Endothelial cell of umbilical vein (primary cell): ENCODE measurements at regions not wholly inside any gene's neighbourhood (a gene's known extent, or its start where the extent isn't known, plus 50 kb on each side); places are given as distances from the start of the nearest gene placed in this dataset.

ENCODE experiments used
- BruUV-seq: library from RNA; stranded (reverse); fragments of 400-500 nt; replicated peaks from 2 replicates; lab custom pipeline; 2021; lab: Mats Ljungman, UMichigan
- CTCF ChIA-PET: fragments of 300-600, 350-600 bp; sonication (Branson Sonifier 250); formaldehyde crosslinking; loops from one replicate; lab custom pipeline; 2021; ENCODE audit warnings: antibody characterized with exemption, inconsistent platforms; lab: Charles Lee
- POLR2A ChIA-PET: fragments of 300-600, 350-600 bp; sonication (Branson Sonifier 250); formaldehyde crosslinking; loops from one replicate; lab custom pipeline; 2021; ENCODE audit warnings: antibody characterized with exemption, inconsistent platforms; lab: Charles Lee
- DNase-seq: peaks from one replicate; pipeline ENCODE4 v3.0.0-alpha.2; 2011; ENCODE audit warnings: low read depth, low spot score
- FAIRE-seq: peaks from 2 replicates; lab custom pipeline; 2011; peaks lifted over from hg19 to GRCh38; lab: Jason Lieb, UNC
- H2AFZ ChIP-seq: 2 replicates; pipeline ENCODE4 v1.6.0; 2012; ENCODE audit warnings: low read depth, low read length, control low read depth, inconsistent platforms
- H3K27ac ChIP-seq: 2 replicates; pipeline ENCODE4 v1.5.1; 2011; ENCODE audit warnings: low read depth, mild to moderate bottlenecking, control low read depth, low read length, moderate library complexity; ENCODE audit not compliant: insufficient read depth
- H3K27me3 ChIP-seq, 2 experiments: 2 replicates each; pipeline versions ENCODE4 v1.6.0 to v1.6.1; 2011; ENCODE audit warnings: low read length in 2 of 2, mixed read lengths in 1 of 2; ENCODE audit not compliant: control insufficient read depth in 2 of 2, insufficient read depth in 2 of 2
- H3K36me3 ChIP-seq, 2 experiments: 2 replicates in 1 of 2; 3 replicates in 1 of 2; pipeline ENCODE4 v1.5.1; 2011; ENCODE audit warnings: low read length in 2 of 2, mild to moderate bottlenecking in 1 of 2, moderate library complexity in 1 of 2; ENCODE audit not compliant: control insufficient read depth in 2 of 2, insufficient read depth in 2 of 2; ENCODE audit errors: extremely low read depth in 1 of 2
- H3K4me1 ChIP-seq: 3 replicates; pipeline ENCODE4 v1.5.1; 2011; ENCODE audit warnings: mild to moderate bottlenecking, low read length; ENCODE audit not compliant: control insufficient read depth, insufficient read depth; ENCODE audit errors: extremely low read depth
- H3K4me2 ChIP-seq: 2 replicates; pipeline ENCODE4 v1.6.1; 2011; ENCODE audit warnings: low read length, control low read depth, mixed read lengths; ENCODE audit not compliant: insufficient read depth
- H3K4me3 ChIP-seq, 3 experiments: fragments of 200-600 bp in 1 of 3; sonication (generic), shearing (Covaris generic) in 1 of 3; replicated peaks in 1 of 3; 2 replicates each; pipeline ENCODE4 v1.5.1; 2011 to 2016; ENCODE audit warnings: control low read depth in 3 of 3, low read length in 3 of 3, mild to moderate bottlenecking in 2 of 3, inconsistent platforms in 1 of 3, low read depth in 1 of 3, moderate library complexity in 1 of 3; ENCODE audit not compliant: insufficient read depth in 1 of 3
- H3K79me2 ChIP-seq: 2 replicates; pipeline ENCODE4 v1.6.0; 2012; ENCODE audit warnings: low read length, inconsistent platforms; ENCODE audit not compliant: control insufficient read depth, insufficient read depth
- H3K9ac ChIP-seq: replicated peaks from 2 replicates; pipeline ENCODE3; 2011; ENCODE audit warnings: low read length, control low read depth; ENCODE audit not compliant: insufficient read depth; ENCODE audit errors: extremely low read depth
- H3K9me1 ChIP-seq: replicated peaks from 3 replicates; pipeline ENCODE4 v1.6.0; 2011; ENCODE audit warnings: mild to moderate bottlenecking, low read length; ENCODE audit not compliant: control insufficient read depth, insufficient read depth; ENCODE audit errors: extremely low read depth
- H3K9me3 ChIP-seq: replicated peaks from 2 replicates; pipeline ENCODE4 v1.5.1; 2012; ENCODE audit warnings: low read length, inconsistent platforms; ENCODE audit not compliant: control insufficient read depth, insufficient read depth
- H4K20me1 ChIP-seq: replicated peaks from 2 replicates; pipeline ENCODE3; 2011; ENCODE audit warnings: mild to moderate bottlenecking, low read length; ENCODE audit not compliant: control insufficient read depth, insufficient read depth; ENCODE audit errors: extremely low read depth
- EZH2 ChIP-seq: IDR thresholded peaks from 2 replicates; pipeline ENCODE4 v1.6.1; 2012; ENCODE audit warnings: borderline replicate concordance, low read depth, mild to moderate bottlenecking, moderate library complexity, low read length, inconsistent platforms; ENCODE audit not compliant: severe bottlenecking
- FOS ChIP-seq: IDR thresholded peaks from 2 replicates; pipeline ENCODE4 v1.6.1; 2011; ENCODE audit warnings: mild to moderate bottlenecking, low read length, moderate library complexity, borderline replicate concordance; ENCODE audit not compliant: insufficient read depth
- GATA2 ChIP-seq: IDR thresholded peaks from 2 replicates; pipeline ENCODE4 v1.7.0; 2011; ENCODE audit warnings: low read depth, mild to moderate bottlenecking, moderate library complexity, mixed read lengths, low read length; ENCODE audit not compliant: insufficient read length, insufficient read depth
- JUN ChIP-seq: IDR thresholded peaks from 2 replicates; pipeline ENCODE4 v1.6.1; 2011; ENCODE audit warnings: borderline replicate concordance, low read depth; ENCODE audit not compliant: insufficient read length, insufficient read depth
- MYC ChIP-seq: IDR thresholded peaks from one replicate; pipeline ENCODE4 v1.6.1; 2011; ENCODE audit warnings: mild to moderate bottlenecking, low read depth, low read length
- POLR2A ChIP-seq: IDR thresholded peaks from 2 replicates; pipeline ENCODE4 v1.6.1; 2012; ENCODE audit warnings: low read depth, mild to moderate bottlenecking, control low read depth, low read length
- POLR2AphosphoS5 ChIP-seq: IDR thresholded peaks from 2 replicates; pipeline ENCODE4 v1.6.1; 2012; ENCODE audit warnings: low read depth, mild to moderate bottlenecking, control low read depth, low read length, moderate library complexity; ENCODE audit not compliant: insufficient read depth
- dilution Hi-C: fragments of 300-500 bp; cut with MboI; formaldehyde crosslinking; loops from one replicate; pipeline ENCODE4 v1.15.0; 2019; ENCODE audit warnings: low sequenced_read_pairs; ENCODE audit not compliant: extremely low pct_ligation_motif_present
- intact Hi-C: fragments of 100-400 bp; cut with micrococcal nuclease; formaldehyde crosslinking; loops from one replicate; pipeline ENCODE4 v1.10.0; 2022
- TF ChIP-seq, protein P1 (sequence below): IDR thresholded peaks from 2 replicates; pipeline ENCODE4 v1.6.1; 2011; ENCODE audit not compliant: insufficient read depth, insufficient read length
- TF ChIP-seq, protein P2 (sequence below), 2 donors: IDR thresholded peaks; 1 replicate in 1 of 2; 2 replicates in 1 of 2; pipeline ENCODE4 v1.5.1; 2011; ENCODE audit warnings: low read length in 2 of 2, mild to moderate bottlenecking in 2 of 2, moderate library complexity in 2 of 2, control low read depth in 1 of 2, inconsistent platforms in 1 of 2, low read depth in 1 of 2; ENCODE audit not compliant: insufficient read depth in 1 of 2; ENCODE audit errors: extremely low read depth in 1 of 2

DNA sequence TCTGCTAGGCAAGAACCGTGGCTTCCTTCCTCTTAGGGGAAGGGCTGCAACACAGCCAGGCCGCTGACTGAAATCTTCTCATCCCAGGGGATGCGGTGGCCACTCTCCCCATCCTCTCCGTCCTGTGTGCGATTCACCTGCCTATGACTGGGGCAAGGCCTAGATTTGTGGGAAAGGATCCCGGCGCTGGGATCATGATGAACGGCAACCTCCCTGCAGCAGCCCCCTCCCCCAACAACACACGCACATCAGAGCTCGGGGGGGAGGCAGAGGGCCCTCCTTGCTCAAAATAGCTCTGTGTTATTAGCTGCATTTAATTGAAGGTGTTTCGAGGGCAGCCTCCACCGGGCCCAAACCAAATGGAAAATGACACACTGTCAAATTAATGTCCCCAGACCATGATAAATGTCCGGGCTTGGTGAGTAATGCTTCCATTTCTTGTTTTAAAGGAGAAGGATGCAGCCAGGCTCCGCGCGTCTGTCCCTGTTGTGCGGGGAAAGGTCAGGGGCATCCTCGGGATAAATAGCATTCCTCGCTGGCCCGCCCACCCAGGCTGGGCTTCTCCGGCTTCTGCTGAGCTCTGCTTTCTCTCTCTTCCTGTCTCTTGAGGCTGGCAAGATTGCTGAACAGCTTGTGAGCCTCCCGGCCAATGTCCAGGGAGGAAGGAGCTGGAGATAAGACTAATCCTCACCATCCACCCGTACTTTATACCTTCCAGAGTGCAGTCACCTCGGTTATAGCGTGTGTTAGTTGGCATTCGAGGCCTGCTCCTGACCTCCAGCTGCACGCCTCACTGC, 56.4 kb upstream of the TLE3 start:
- BruUV-seq = no TSS peak
- Histone ChIP-seq H2AFZ (peak overlapping the region; percentile 46), H4K20me1 (no peaks in the 10 kb centered on the region), H3K36me3 (no peaks in the 10 kb centered on the region), H3K4me2 (no peak overlapping the region), H3K4me3 (no peak overlapping the region), H3K9ac (no peak overlapping the region), H3K9me3 (no peaks in the 10 kb centered on the region), H3K27ac (no peak overlapping the region), H3K4me1 (peaks cover 7% of the 10 kb centered on the region), H3K9me1 (no peaks in the 10 kb centered on the region), H3K27me3 (peaks cover 0 to 4% of the 10 kb centered on the region in 2 experiments), H3K79me2 (no peaks in the 10 kb centered on the region)
- TF ChIP-seq, protein P1, sequence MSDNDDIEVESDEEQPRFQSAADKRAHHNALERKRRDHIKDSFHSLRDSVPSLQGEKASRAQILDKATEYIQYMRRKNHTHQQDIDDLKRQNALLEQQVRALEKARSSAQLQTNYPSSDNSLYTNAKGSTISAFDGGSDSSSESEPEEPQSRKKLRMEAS = no peak
- TF ChIP-seq FOS (no peak), POLR2AphosphoS5 (no peak), GATA2 (no peak), JUN (no peak), POLR2A (no peak), MYC (no peak), EZH2 (no peak)
- TF ChIP-seq, protein P2, sequence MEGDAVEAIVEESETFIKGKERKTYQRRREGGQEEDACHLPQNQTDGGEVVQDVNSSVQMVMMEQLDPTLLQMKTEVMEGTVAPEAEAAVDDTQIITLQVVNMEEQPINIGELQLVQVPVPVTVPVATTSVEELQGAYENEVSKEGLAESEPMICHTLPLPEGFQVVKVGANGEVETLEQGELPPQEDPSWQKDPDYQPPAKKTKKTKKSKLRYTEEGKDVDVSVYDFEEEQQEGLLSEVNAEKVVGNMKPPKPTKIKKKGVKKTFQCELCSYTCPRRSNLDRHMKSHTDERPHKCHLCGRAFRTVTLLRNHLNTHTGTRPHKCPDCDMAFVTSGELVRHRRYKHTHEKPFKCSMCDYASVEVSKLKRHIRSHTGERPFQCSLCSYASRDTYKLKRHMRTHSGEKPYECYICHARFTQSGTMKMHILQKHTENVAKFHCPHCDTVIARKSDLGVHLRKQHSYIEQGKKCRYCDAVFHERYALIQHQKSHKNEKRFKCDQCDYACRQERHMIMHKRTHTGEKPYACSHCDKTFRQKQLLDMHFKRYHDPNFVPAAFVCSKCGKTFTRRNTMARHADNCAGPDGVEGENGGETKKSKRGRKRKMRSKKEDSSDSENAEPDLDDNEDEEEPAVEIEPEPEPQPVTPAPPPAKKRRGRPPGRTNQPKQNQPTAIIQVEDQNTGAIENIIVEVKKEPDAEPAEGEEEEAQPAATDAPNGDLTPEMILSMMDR (IDR thresholded peaks at IDR 0.05; ENCODE audit: extremely low read depth in 1 of 2, insufficient read depth in 1 of 2, low read depth in 1 of 2, low read length in 2 of 2) = no peak
- FAIRE-seq (no peak), DNase-seq (peak; percentile 47)
- dilution Hi-C loops = no loop called here
- ChIA-PET CTCF (interaction anchor here (0.9 to 6.0 kb wide), 5 partner anchors 11 to 578 kb away, joined by 3 to 30 read pairs (median 3); no protein-coding TSS in a partner anchor), POLR2A (no interaction called here)
- intact Hi-C loops = loop anchor here (2.0 kb wide), 1 partner anchor 55 kb away; no protein-coding TSS in a partner anchor
